HG03103 (cell line): ENCODE measurements at regions not wholly inside any gene's neighbourhood (a gene's known extent, or its start where the extent isn't known, plus 50 kb on each side); places are given as distances from the start of the nearest gene placed in this dataset.
"Not testable (repeated sequence)": the region's sequence is repeated elsewhere in the genome, so short reads cannot be mapped to it uniquely, and the experiment has no call there.

ENCODE experiments used
- ATAC-seq: cut with Tn5 transposase; IDR thresholded peaks from one replicate; pipeline ENCODE4 v1.9.1; 2021; ENCODE audit warnings: low read depth; ENCODE audit not compliant: unreplicated experiment

DNA sequence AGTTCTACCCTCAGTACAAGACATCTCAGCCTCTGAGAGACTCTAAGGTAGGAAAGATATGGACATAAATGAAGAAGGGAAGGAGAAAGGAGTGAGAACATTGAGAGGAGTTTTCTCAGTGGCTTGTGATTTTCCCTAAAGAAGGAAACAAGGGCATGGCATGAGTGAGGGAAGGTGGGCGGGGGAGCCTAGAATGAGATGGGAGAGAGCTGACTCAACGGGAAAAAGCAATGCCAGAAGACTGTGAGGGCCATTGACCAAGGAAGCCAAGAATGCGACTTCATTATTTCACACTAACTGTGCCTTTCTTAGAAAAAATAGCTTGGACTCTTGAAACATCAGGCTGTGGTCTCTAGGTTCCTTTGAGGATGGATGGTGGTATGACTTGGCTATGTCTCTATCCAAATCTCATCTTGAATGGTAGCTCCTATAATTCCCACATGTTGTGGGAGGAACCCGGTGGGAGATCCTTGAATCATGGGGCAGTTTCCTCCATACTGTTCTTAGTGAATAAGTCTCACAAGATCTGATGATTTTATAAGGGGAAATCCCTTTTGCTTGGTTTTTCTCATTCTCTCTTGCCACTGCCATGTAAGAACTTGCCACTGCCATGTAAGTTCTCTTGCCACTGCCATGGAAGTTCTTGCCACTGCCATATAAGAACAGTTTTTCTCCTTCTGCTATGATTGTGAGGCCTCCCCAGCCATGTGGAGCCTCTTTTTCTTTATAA is 279.6 kb downstream of the NUAK1 start:
- ATAC-seq: no peak

DNA sequence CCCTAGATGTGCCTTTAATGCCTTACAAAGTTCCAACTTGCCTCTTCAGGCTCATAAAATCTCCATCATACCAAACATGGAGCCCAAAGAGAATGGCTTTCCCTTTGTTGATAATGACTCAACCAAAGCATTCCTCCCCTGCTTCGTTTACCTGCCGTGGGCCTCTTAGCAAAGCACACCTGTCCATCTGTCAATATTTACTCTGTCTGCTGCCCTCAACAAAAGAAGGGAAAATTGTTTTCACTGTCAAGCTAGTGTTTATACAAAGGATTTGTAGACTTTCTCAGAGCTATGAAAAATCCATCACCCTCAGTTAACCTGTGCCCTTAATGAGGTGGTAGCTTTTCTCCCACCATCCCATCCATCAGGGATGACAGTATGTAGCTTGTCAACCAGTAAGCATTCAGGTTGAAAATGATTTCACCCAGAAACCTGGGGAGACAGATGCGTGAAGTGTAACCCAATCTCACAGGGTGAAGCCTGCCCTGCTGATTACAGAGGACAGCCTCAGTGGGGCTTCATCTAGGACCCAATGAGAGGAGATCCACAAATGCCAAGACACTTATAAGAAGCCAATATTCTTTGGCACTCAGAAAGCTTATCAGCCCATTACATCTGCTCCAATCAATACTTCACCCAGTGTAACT is 278.1 kb downstream of the NUAK1 start:
- ATAC-seq: no peak

DNA sequence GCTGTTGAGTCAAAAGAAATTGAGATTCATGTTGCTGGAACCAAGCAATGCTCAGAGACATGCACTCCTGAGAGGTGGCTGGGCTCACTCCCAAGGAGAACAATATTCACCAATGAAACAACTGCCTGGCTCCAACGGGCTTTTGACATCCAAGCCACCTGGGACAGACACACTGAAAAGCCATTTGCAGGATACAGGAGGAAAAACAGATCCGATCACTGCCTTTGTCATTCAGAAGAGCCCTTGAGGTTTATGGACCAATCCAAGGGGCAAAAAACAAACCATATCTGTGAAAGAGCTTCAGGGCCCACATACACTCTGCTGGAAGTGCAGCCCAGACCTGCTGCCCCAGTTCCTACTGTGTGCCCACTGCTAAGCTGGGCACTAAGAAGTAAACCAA is 277.5 kb downstream of the NUAK1 start:
- ATAC-seq: no peak

DNA sequence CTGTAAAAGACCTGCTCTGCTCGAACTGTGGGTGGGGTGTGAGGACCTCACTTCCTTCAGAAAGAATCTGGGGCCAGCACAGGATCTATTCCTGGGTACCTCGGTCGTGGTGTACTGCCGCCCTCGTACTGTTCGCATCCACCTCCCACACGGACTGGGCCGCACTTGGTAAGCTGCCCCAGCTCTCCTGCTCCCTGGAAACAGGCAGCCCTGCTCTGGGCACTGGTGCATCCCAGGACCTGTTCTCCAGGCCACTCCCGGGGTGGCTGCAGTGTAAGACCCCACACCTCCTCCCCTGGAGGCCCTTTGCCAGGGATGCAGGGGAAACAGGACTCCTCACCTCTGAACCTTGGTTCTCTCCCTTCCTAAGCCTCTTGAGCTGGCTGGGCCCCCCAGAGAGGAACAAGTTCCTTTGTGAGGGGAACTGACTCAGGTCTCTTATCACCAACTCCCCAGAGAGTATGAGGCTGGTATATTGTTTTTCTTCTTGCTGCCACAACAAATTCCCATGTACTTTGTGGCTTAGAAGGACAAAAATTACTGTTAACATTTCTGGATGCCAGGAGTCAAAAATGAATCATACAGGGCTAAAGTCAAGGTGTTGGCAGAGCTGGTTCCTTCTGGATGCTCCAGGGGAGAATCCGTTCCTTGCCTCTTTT is 276.5 kb downstream of the NUAK1 start:
- ATAC-seq: no peak

DNA sequence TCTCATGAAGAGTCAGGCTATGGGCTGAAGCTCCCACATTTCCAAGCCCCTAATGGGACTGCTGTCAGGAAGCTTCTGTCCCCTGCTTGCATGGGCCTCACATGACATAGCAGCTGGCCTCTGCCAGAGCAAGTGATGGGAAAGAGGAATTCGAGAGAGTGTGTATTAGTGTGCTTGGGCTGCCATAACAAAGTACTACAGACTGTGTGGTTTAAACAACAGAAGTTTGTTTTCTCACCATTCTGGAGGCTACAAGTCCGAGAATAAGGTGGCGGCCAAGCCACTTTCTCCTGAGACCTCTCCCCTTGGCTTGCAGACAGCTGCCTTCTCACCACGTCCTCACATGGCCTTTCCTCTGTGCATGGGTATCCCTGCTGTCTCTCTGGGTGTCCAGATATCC is 274.4 kb downstream of the NUAK1 start:
- ATAC-seq: no peak

DNA sequence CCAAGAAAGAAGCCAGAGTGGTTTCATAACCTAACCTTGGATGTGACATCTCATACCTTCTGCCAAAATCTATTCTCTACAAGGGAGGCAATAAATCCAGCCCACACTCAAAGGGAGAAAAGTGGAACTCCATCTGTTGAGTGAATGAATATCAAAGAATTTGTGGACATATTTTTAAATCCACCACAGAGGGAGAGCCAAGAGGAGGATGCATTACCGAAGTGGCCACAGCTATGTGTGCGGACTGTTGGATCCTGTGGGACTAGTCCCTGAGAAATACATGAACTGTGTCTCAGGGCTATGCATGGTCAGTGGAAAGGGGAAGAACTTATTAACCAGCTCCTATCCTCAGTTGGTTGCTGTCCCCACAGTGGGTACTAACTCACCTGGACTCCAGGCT is 273.9 kb downstream of the NUAK1 start:
- ATAC-seq: no peak

DNA sequence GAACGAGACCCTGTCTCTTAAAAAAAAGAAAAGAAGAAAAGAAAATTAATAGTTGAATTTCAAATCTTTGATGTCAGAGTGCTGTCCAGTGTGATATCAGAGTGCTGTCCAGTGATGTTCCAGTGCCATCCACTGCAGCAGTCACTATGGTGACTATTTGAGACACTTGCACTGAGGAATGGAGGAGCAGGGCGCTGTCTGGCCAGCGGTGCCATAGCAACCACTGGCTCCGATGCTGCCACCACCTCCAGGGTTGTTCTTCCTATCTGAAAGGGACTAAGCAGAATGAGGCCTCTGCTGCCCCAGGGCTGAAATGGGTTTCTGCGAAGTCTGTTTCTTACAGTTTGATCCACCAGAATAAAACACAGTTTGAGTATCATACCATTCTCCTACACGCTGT is 272.9 kb downstream of the NUAK1 start:
- ATAC-seq: no peak

DNA sequence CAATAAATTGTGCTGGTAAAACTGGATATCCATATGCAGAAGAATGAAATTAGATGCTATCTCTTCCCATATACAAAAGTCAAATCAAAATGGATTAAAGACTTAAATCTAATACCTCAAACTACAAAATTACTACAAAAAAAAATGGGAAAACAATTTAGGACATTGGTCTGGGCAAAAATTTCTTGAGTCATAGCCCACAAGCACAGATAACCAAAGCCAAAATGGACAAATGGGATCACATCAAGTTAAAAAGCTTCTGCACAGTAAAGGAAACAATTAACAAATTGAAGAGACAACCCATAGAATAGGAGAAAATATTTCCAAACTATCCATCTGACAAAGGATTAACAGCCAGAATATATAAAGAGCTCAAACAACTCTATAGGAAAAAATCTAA is 264.6 kb downstream of the NUAK1 start:
- no peak for ATAC-seq

DNA sequence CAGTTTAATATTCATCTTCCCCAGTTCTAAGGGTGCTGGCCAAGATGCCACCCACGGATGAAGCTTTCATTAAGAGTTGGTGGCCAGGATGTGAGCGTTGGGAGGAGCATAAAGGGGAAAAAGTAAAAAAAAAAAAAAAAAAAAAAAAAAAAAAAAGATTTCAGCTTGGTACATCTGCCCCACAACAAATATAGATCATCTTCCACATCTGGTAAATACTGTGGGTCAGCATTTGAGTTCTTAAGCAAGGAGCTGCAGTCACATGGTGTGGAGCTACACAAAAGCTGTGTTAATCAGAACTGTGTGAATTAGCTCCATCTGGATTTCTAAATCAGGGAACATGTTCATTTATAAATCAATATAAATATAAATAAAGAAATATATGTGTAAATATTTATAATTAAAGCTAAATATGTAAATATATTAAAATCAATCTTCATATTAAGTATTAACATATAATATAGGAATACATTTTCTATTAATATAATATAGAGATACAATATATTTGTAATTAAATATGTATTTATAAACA is 262.3 kb downstream of the NUAK1 start:
- ATAC-seq: no peak

DNA sequence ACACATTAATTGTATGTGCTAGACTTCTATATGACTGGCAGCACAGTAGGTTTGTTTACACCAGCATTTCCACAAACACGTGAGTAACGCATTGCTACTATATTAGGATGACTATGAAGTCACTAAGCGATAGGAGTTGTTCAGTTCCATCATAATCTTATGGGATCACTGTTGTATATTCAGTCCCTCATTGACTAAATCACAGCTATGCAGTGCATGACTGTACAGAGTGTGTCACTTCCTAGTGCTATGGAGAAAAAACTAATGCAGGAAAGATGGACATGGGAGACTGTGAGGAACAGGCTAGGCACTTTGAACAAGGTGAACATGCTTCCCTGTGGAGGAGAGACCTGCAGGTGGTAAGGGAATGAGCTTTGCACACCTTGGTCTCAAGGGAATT is 259.8 kb downstream of the NUAK1 start:
- ATAC-seq: no peak

DNA sequence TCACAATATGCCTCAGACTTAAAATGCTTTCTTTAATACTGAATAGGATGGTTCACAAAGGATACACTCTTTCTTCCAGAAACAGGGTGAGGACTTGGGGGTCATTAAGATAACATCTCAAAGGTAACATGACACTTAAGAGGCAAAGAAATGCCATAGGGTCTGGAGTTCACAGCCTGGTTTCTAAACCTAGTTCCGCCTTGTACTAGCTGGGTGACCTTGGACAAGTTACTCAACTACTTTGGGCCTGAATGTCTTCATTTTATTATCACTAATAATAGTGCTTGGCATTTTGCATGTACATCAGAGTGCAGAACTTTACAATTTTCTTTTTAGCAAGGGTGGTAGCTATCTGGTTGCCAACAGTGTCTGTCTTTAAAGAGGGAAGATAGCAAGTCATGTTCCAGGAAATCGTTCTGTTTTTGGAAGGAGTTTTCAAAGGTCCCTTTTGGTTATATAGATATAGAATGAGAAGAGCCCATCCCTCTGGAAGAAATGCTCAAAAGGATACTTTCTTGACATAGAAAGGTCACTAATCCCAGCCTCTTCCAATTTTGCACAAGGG is 257.8 kb downstream of the NUAK1 start:
- ATAC-seq: no peak

DNA sequence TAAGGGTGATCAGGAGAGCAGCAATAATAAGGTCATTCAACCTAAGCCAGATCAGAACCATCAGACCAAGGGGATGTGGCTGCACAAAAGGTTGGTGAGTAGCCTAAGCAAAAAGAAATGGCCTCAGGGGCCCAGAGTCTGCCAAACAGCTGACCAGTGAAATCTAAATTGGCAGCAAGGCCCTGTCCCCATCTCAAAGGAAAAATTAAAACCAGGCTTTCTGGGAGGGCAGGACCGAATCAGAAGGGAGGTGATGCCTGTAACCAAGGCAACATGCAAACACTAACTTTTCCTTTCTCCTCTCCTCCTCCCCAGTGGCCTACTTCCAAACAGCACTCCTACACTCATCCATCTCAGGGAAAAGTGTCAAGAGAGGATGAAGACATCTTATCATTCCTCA is 256.4 kb downstream of the NUAK1 start:
- no peak for ATAC-seq

DNA sequence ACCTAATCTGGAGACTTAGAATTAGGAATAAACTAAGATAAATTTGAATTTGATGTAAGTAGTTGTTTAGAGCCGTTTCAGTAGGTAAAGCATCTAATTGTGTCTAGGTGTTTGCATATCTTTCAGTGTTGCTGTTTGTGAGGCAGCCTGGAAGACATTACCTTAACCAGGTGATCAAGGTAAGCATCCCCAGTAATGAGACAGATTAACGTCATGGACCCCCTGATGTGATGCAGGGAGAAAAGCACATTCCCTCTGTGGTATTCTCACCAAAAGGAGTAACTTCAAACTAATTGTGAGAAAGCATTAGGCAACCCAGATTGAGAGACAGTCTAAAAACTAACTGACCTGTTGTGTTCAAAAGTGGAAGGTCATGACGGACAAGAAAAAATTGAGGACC is 251.6 kb downstream of the NUAK1 start:
- ATAC-seq: no peak

DNA sequence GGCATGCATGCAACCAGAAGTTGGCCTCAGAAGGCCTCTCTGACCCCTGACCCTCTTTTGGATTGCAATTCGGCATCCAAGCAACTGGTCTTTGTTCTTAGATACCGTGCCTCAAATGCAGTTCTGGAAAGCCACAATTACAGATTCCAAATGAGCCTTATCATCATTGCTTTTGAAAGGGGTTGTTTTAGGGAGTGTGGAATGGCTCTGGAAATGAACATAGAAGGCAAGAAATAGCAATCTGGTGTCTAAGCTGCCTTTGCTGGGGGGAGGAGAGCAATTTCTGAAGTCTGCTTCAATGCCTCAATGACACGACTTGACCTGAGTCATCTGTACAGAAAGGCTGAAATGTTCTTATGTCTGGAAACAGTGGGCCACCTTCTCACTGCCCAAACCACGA is 250.1 kb downstream of the NUAK1 start:
- no peak for ATAC-seq

DNA sequence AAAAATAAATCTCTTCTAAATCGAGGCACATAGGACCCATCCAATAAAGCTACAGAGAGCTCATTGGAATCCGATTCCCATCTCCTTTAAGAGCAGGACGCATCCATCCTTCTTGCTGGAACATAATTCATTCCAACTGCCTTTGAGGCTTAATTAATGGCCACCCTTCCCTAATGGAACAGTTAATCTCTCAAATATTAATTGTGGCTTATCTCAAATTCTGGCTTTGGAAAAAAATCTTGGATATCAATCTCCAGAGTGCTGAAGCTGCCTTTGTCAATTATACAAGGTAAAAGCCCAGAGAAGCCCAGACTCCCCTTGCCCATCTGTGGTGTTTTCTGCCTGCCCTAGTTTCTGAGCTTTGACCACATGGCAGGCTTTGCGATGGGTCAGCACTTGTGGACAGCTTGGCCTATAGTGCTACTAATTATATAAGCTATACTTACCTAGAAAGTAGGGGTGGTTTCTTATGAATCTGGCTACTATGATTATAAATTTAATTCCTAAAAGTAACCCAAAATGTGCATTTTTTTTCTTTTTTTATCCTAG is 246.3 kb downstream of the NUAK1 start:
- no peak for ATAC-seq

DNA sequence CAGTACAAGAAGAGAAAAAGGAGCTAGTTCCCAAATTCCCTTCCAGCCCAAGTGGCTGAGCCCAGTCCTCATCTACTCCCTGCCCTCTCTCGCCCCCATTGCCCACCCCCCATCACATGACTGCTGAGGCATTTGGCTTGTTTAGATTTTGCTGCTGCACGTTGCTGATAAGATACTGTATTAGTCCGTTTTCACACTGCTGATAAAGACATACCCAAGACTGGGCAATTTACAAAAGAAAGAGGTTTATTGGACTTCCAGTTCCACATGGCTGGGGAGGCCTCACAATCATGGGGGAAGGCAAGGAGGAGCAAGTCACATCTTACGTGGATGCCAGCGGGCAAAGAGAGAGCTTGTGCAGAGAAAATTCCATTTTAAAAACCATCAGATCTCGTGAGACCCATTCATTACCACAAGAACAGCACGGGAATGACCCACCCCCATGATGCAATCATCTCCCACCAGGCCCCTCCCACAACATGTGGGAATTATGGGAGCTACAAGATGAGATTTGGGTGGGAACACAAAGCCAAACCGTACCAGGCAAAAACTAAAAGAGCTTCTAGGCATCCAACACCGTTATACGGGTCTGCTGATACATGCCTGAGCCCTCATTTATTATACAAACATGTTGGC is 243.4 kb downstream of the NUAK1 start:
- not testable (repeated sequence) for ATAC-seq

DNA sequence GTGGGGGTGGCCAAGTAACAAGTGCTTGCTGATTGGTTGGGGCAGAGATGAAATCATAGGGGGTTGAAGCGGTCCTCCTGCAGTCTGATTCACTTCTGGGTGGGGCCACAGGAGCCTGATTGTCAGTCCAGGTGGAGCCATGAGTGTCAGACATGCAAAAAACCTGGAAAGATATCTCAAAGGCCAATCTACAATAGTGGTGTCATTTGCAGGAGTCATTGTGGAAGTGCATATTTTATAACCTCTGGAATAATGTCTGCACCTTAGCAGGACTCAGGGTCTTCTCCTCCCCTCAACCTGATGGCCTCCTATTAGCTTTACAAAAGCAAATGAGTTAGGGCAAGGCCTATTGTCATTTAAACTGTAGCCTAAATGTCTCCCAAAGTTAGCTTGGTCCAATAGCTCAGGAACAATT is 241.4 kb downstream of the NUAK1 start:
- no peak for ATAC-seq

DNA sequence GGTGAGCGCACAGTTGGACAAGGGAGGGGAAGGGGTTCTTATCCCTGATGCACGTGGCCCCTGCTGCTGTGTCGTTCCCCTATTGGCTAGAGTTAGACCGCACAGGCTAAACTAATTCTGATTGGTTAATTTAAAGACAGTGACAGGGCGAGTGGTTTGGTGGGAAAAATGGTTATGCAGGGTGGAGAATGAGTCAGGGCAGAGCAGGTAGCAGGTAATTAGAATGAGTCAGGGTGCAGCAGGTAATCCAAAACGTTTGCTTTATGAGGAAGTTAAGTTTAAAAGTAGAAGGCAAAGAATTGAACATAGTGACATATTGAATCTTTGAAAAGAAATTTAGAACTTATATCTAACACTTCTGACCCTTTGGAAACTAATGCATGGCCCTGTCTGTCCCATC is 240.5 kb downstream of the NUAK1 start:
- not testable (repeated sequence) for ATAC-seq

DNA sequence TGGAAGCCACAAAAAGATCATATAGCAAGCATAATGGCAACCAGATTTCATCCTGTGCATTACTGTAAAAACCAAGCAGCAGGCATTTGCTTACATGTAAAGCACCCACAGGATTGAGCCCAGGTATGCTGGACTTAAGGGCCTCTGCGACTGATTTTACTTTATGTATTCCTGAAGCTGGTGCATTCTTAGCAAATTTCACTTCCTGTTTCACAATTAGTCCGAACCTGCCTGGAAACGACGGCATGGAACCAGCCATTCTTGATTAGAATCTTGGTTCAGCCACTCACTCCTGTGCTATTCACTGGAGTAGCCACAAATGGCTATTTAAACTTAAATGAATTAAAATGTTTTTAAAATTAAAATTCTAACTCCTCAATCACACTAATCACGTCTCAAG is 239.2 kb downstream of the NUAK1 start:
- peak; percentile 60 for ATAC-seq

DNA sequence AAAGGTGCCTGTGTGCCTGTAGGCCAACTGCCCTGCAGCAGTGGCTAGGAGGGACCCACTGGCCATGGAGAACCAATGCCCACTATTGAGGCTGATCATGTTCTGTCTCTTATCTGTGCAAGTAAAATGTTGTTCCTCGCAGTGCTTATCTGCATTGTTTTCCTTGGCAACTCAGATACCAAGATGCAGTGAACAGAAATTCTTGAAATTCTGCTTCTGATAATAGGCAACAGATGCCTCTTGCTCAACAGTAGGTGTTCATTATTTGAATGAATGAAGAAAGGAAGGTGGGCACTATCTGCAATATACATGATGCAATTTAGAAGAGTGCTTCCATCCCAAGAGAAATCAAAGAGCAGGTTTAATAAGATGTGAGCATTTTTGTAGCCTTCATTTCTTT is 232.2 kb downstream of the NUAK1 start:
- ATAC-seq: no peak

DNA sequence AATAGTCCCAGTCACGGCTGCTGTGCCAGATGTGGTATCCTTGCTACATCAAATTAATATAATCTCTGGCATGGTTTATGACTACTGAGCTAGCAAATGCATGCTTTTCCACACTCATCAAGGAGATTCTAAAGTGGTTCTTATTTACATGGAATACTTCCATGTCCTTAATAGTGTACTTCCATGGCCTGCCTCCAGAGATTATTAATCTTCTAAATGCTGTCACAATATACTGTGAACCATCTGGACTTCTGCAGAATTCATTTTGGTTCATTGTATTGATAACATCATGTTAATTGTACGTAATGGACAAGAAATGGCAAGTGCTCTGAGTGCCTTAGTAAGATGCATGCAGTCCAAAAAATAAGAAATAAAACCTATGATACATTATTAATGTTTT is 230.8 kb downstream of the NUAK1 start:
- no peak for ATAC-seq
